Mesenchymal stem cell (in vitro differentiated cells and primary cell): ENCODE measurements at regions not wholly inside any gene's neighbourhood (a gene's known extent, or its start where the extent isn't known, plus 50 kb on each side); places are given as distances from the start of the nearest gene placed in this dataset.

Experiments used
- DNase-seq: peaks from one replicate; pipeline ENCODE4 v3.0.0-alpha.2; 2013
- H2AFZ ChIP-seq: one replicate; pipeline ENCODE4 v1.6.1; 2013; ENCODE audit warnings: low read depth, mild to moderate bottlenecking, control low read depth, inconsistent platforms, low read length, moderate library complexity
- H2AK5ac ChIP-seq: 2 replicates; pipeline ENCODE4 v1.6.1; 2013; ENCODE audit warnings: low read length, moderate library complexity, mild to moderate bottlenecking, inconsistent platforms; ENCODE audit not compliant: severe bottlenecking
- H2BK120ac ChIP-seq: one replicate; pipeline ENCODE4 v1.6.1; 2013; ENCODE audit warnings: low read depth, mild to moderate bottlenecking, inconsistent platforms, low read length, moderate library complexity
- H2BK12ac ChIP-seq, 2 experiments: one replicate each; pipeline ENCODE4 v1.6.1; 2013; ENCODE audit warnings: inconsistent platforms in 2 of 2, low read length in 2 of 2, mild to moderate bottlenecking in 2 of 2, moderate library complexity in 2 of 2, control low read depth in 1 of 2
- H2BK15ac ChIP-seq: one replicate; pipeline ENCODE4 v1.6.1; 2013; ENCODE audit warnings: mild to moderate bottlenecking, low read depth, inconsistent platforms; ENCODE audit not compliant: poor library complexity, severe bottlenecking
- H2BK5ac ChIP-seq: 2 replicates; pipeline ENCODE4 v1.6.1; 2013; ENCODE audit warnings: low read depth, mild to moderate bottlenecking, low read length, control low read depth, inconsistent platforms; ENCODE audit not compliant: poor library complexity, severe bottlenecking
- H3K14ac ChIP-seq, 2 experiments: one replicate each; pipeline ENCODE4 v1.6.1; 2013; ENCODE audit warnings: inconsistent platforms in 2 of 2, low read length in 2 of 2, control low read depth in 1 of 2, mild to moderate bottlenecking in 1 of 2, moderate library complexity in 1 of 2
- H3K18ac ChIP-seq, 2 experiments: one replicate each; pipeline ENCODE4 v1.6.1; 2013; ENCODE audit warnings: inconsistent platforms in 2 of 2, low read length in 2 of 2, control low read depth in 1 of 2, low read depth in 1 of 2, mild to moderate bottlenecking in 1 of 2
- H3K23ac ChIP-seq, 2 experiments: one replicate each; pipeline ENCODE4 v1.6.1; 2013; ENCODE audit warnings: inconsistent platforms in 2 of 2, low read length in 2 of 2, mild to moderate bottlenecking in 2 of 2, moderate library complexity in 2 of 2, control low read depth in 1 of 2
- H3K27ac ChIP-seq: 2 replicates; pipeline ENCODE4 v1.5.1; 2013; ENCODE audit warnings: mild to moderate bottlenecking, moderate library complexity, low read length, control low read depth, inconsistent platforms; ENCODE audit not compliant: poor library complexity, severe bottlenecking
- H3K27me3 ChIP-seq, 2 experiments: 2 replicates each; pipeline versions ENCODE4 v1.6.1 to v1.7.0; 2013; ENCODE audit warnings: low read length in 2 of 2, mild to moderate bottlenecking in 2 of 2, moderate library complexity in 2 of 2, control low read depth in 1 of 2, inconsistent platforms in 1 of 2; ENCODE audit not compliant: control insufficient read depth in 1 of 2, insufficient read depth in 1 of 2
- H3K36me3 ChIP-seq, 2 experiments: 2 replicates each; pipeline versions ENCODE4 v1.6.1 to v1.7.0; 2013; ENCODE audit warnings: low read length in 2 of 2, control low read depth in 1 of 2, inconsistent platforms in 1 of 2, low read depth in 1 of 2, mild to moderate bottlenecking in 1 of 2; ENCODE audit not compliant: insufficient read depth in 2 of 2, control insufficient read depth in 1 of 2
- H3K4ac ChIP-seq, 2 experiments: one replicate each; pipeline ENCODE4 v1.6.1; 2013; ENCODE audit warnings: inconsistent platforms in 2 of 2, low read length in 2 of 2, mild to moderate bottlenecking in 2 of 2, moderate library complexity in 2 of 2, control low read depth in 1 of 2, low read depth in 1 of 2
- H3K4me1 ChIP-seq: 2 replicates; pipeline ENCODE4 v1.6.1; 2013; ENCODE audit warnings: low read depth, low read length, control low read depth; ENCODE audit not compliant: control insufficient read depth, insufficient read depth
- H3K4me2 ChIP-seq: 2 replicates; pipeline ENCODE4 v1.6.1; 2013; ENCODE audit warnings: low read length, mild to moderate bottlenecking, inconsistent platforms; ENCODE audit not compliant: poor library complexity, severe bottlenecking
- H3K4me3 ChIP-seq, 2 experiments: 2 replicates each; pipeline versions ENCODE4 v1.5.1 to v1.7.0; 2013; ENCODE audit warnings: low read length in 2 of 2, mild to moderate bottlenecking in 2 of 2, control low read depth in 1 of 2, low read depth in 1 of 2; ENCODE audit not compliant: insufficient read depth in 1 of 2
- H3K79me1 ChIP-seq: replicated peaks from 2 replicates; pipeline ENCODE4 v1.6.1; 2013; ENCODE audit warnings: mild to moderate bottlenecking, control low read depth, low read length, inconsistent platforms; ENCODE audit not compliant: poor library complexity, severe bottlenecking
- H3K9ac ChIP-seq: 2 replicates; pipeline ENCODE4 v1.7.0; 2013; ENCODE audit warnings: mild to moderate bottlenecking, low read length, moderate library complexity
- H3K9me3 ChIP-seq: 2 replicates; pipeline ENCODE4 v1.7.0; 2013; ENCODE audit warnings: mild to moderate bottlenecking, low read length; ENCODE audit not compliant: control insufficient read depth
- H4K8ac ChIP-seq: one replicate; pipeline ENCODE4 v1.6.1; 2013; ENCODE audit warnings: inconsistent platforms, mild to moderate bottlenecking, low read length, moderate library complexity
- H4K91ac ChIP-seq: one replicate; pipeline ENCODE4 v1.6.1; 2013; ENCODE audit warnings: mild to moderate bottlenecking, low read length, inconsistent platforms
- WGBS: methylation state at CpG from one replicate; pipeline ENCODE4 v1.1.7; 2013; ENCODE audit warnings: mixed read lengths; 5-methylcytosine and 5-hydroxymethylcytosine counted together

- no peak overlapping the region for H4K8ac ChIP-seq
- WGBS, result 80% methylated on average over 1 of the region's 1 CpG
- H2AFZ ChIP-seq, result no peak overlapping the region
- no peak overlapping the region for H3K9ac ChIP-seq
- H3K9me3 ChIP-seq, result no peaks in the 10 kb centered on the region
- no peak for DNase-seq
- no peaks in the 10 kb centered on the region for H3K27me3 ChIP-seq
- H3K14ac ChIP-seq, result no peak overlapping the region
- H2BK5ac ChIP-seq, result no peak overlapping the region
- H2BK15ac ChIP-seq, result no peak overlapping the region
- no peak overlapping the region for H3K4me2 ChIP-seq
- H2BK12ac ChIP-seq, result no peak overlapping the region
- no peak overlapping the region for H2AK5ac ChIP-seq
- no peak overlapping the region for H3K4me3 ChIP-seq
- H3K4me1 ChIP-seq, result no peaks in the 10 kb centered on the region
- no peak overlapping the region for H3K27ac ChIP-seq
- H3K23ac ChIP-seq, result no peak overlapping the region
- peaks cover 0 to 6% of the 10 kb centered on the region in 2 experiments for H3K36me3 ChIP-seq
- H3K79me1 ChIP-seq, result no peaks in the 10 kb centered on the region
- H3K4ac ChIP-seq, result no peak overlapping the region
- no peak overlapping the region for H3K18ac ChIP-seq
- H4K91ac ChIP-seq, result no peak overlapping the region
- H2BK120ac ChIP-seq, result no peak overlapping the region
Measured at GRCh38 chr3:56939834-56940233, 120.6 kb upstream of the SPATA12 start.

- Histone ChIP-seq H2BK12ac (no peak overlapping the region), H3K4me3 (no peak overlapping the region), H3K27ac (no peak overlapping the region), H3K9ac (no peak overlapping the region), H3K4ac (no peak overlapping the region), H2AK5ac (no peak overlapping the region), H4K91ac (no peak overlapping the region), H2BK5ac (no peak overlapping the region), H2AFZ (no peak overlapping the region), H3K36me3 (peaks cover 0 to 6% of the 10 kb centered on the region in 2 experiments), H3K23ac (peak overlapping the region in 1 of 2 experiments; percentile 52), H3K79me1 (no peaks in the 10 kb centered on the region), H3K4me2 (no peak overlapping the region), H3K27me3 (no peaks in the 10 kb centered on the region), H2BK120ac (no peak overlapping the region), H3K18ac (no peak overlapping the region), H2BK15ac (no peak overlapping the region), H4K8ac (no peak overlapping the region), H3K9me3 (no peaks in the 10 kb centered on the region), H3K14ac (no peak overlapping the region), H3K4me1 (no peaks in the 10 kb centered on the region)
- no peak for DNase-seq
- 93% methylated on average over 8 of the region's 8 CpGs for WGBS
Measured at GRCh38 chr3:56938530-56938929, 121.9 kb upstream of the SPATA12 start.

- no peak overlapping the region for H3K4me3 ChIP-seq
- H2AFZ ChIP-seq, result no peak overlapping the region
- no peak overlapping the region for H3K4ac ChIP-seq
- H2BK12ac ChIP-seq, result no peak overlapping the region
- no peak overlapping the region for H2AK5ac ChIP-seq
- H3K18ac ChIP-seq, result no peak overlapping the region
- H3K14ac ChIP-seq, result no peak overlapping the region
- no peak overlapping the region for H4K8ac ChIP-seq
- no peak overlapping the region for H2BK5ac ChIP-seq
- H2BK15ac ChIP-seq, result no peak overlapping the region
- DNase-seq, result no peak
- no peaks in the 10 kb centered on the region for H3K27me3 ChIP-seq
- no peak overlapping the region for H4K91ac ChIP-seq
- no peaks in the 10 kb centered on the region for H3K4me1 ChIP-seq
- peaks cover 0 to 6% of the 10 kb centered on the region in 2 experiments for H3K36me3 ChIP-seq
- H3K27ac ChIP-seq, result no peak overlapping the region
- no peaks in the 10 kb centered on the region for H3K79me1 ChIP-seq
- H3K9me3 ChIP-seq, result no peaks in the 10 kb centered on the region
- H2BK120ac ChIP-seq, result no peak overlapping the region
- no peak overlapping the region for H3K23ac ChIP-seq
- no peak overlapping the region for H3K4me2 ChIP-seq
- H3K9ac ChIP-seq, result no peak overlapping the region
Measured at GRCh38 chr3:56937580-56937979, 122.9 kb upstream of the SPATA12 start.

- Histone ChIP-seq H3K79me1 (no peaks in the 10 kb centered on the region), H3K23ac (no peak overlapping the region), H2BK15ac (no peak overlapping the region), H2BK120ac (no peak overlapping the region), H2BK5ac (no peak overlapping the region), H2BK12ac (no peak overlapping the region), H3K4me3 (no peak overlapping the region), H3K9me3 (no peaks in the 10 kb centered on the region), H3K18ac (no peak overlapping the region), H3K14ac (no peak overlapping the region), H3K4ac (no peak overlapping the region), H3K36me3 (peaks cover 0 to 6% of the 10 kb centered on the region in 2 experiments), H3K4me1 (no peaks in the 10 kb centered on the region), H4K91ac (no peak overlapping the region), H3K4me2 (no peak overlapping the region), H3K27ac (no peak overlapping the region), H3K27me3 (no peaks in the 10 kb centered on the region), H2AK5ac (no peak overlapping the region), H4K8ac (no peak overlapping the region), H3K9ac (no peak overlapping the region), H2AFZ (no peak overlapping the region)
- DNase-seq, result no peak
- 96% methylated on average over 1 of the region's 1 CpG for WGBS
Measured at GRCh38 chr3:56935811-56936210, 124.7 kb upstream of the SPATA12 start.
